Transverse colon (tissue), 4 donors: ENCODE measurements at regions not wholly inside any gene's neighbourhood (a gene's known extent, or its start where the extent isn't known, plus 50 kb on each side); places are given as distances from the start of the nearest gene placed in this dataset.

ENCODE experiments used
- EP300 ChIP-seq: sonication (generic); formaldehyde crosslinking; IDR thresholded peaks from one replicate; pipeline ENCODE4 v1.6.1; 2017; ENCODE audit warnings: antibody characterized with exemption, low read depth
- POLR2A ChIP-seq: fragments of 450-650 bp; IDR thresholded peaks from one replicate; pipeline ENCODE4 v1.6.1; 2016; ENCODE audit warnings: antibody characterized with exemption, mild to moderate bottlenecking, moderate library complexity
- POLR2AphosphoS5 ChIP-seq, 3 donors: sonication (generic); formaldehyde crosslinking; IDR thresholded peaks; one replicate each; pipeline ENCODE4 v1.6.1; 2016; ENCODE audit warnings: antibody characterized with exemption in 3 of 3
- TF ChIP-seq, protein P1 (sequence below), 5 experiments: fragments of 200-600 bp in 3 of 5; fragments of 450-650 bp in 2 of 5; sonication (generic) in 3 of 5; IDR thresholded peaks; 1 replicate in 2 of 5; 2 replicates in 3 of 5; pipeline ENCODE4 v1.5.1; 2016 to 2017; ENCODE audit warnings: antibody characterized with exemption in 5 of 5, inconsistent platforms in 3 of 5, mild to moderate bottlenecking in 2 of 5, moderate library complexity in 1 of 5

DNA sequence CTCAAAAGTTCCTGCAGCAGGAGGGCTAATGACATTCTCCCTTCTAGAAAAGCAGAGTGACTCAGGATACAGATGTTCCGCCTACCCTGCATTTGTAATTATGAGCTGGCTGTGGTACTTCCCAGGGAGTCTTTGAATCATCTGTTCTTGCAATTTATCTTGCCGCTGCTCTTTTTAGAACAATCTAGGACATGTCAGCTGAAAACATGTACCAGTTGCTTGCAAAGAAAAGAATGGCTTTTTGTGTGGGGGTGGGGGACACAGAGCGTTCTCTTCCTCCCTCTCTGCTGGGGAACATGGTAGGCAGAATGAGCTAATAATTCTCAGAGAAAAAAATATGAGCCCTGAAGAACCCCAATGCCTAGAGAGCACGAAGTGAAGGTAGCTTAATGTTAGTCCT, 51.7 kb upstream of the TUT7 start:
- TF ChIP-seq, protein P1, sequence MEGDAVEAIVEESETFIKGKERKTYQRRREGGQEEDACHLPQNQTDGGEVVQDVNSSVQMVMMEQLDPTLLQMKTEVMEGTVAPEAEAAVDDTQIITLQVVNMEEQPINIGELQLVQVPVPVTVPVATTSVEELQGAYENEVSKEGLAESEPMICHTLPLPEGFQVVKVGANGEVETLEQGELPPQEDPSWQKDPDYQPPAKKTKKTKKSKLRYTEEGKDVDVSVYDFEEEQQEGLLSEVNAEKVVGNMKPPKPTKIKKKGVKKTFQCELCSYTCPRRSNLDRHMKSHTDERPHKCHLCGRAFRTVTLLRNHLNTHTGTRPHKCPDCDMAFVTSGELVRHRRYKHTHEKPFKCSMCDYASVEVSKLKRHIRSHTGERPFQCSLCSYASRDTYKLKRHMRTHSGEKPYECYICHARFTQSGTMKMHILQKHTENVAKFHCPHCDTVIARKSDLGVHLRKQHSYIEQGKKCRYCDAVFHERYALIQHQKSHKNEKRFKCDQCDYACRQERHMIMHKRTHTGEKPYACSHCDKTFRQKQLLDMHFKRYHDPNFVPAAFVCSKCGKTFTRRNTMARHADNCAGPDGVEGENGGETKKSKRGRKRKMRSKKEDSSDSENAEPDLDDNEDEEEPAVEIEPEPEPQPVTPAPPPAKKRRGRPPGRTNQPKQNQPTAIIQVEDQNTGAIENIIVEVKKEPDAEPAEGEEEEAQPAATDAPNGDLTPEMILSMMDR (IDR thresholded peaks at IDR 0.05), result no peak
- TF ChIP-seq POLR2A (no peak), EP300 (no peak), POLR2AphosphoS5 (IDR thresholded peaks at IDR 0.05) (no peak)
